Prostate gland (tissue), 2 donors: ENCODE measurements at regions not wholly inside any gene's neighbourhood (a gene's known extent, or its start where the extent isn't known, plus 50 kb on each side); places are given as distances from the start of the nearest gene placed in this dataset.
"Not testable (repeated sequence)": the region's sequence is repeated elsewhere in the genome, so short reads cannot be mapped to it uniquely, and the experiment has no call there.

Experiments used
- CTCF ChIP-seq, 4 experiments: fragments of 200-600 bp in 2 of 4; fragments of 450-650 bp in 2 of 4; sonication (generic) in 2 of 4; IDR thresholded peaks; 1 replicate in 3 of 4; 2 replicates in 1 of 4; pipeline ENCODE4 v1.5.1; 2016 to 2019; ENCODE audit warnings: antibody characterized with exemption in 4 of 4, mild to moderate bottlenecking in 2 of 4, moderate library complexity in 2 of 4
- POLR2A ChIP-seq: fragments of 450-650 bp; IDR thresholded peaks from one replicate; pipeline ENCODE4 v1.6.1; 2016; ENCODE audit warnings: antibody characterized with exemption, mild to moderate bottlenecking
- POLR2AphosphoS5 ChIP-seq: sonication (generic); formaldehyde crosslinking; IDR thresholded peaks from one replicate; pipeline ENCODE4 v1.6.1; 2017; ENCODE audit warnings: antibody characterized with exemption

GRCh38 chr9:39663713-39664112 is 308.2 kb downstream of the SPATA31A1 start:
- not testable (repeated sequence) for TF ChIP-seq CTCF (IDR thresholded peaks at IDR 0.05); POLR2AphosphoS5; POLR2A
